IMR-90 (cell line): ENCODE measurements at regions not wholly inside any gene's neighbourhood (a gene's known extent, or its start where the extent isn't known, plus 50 kb on each side); places are given as distances from the start of the nearest gene placed in this dataset.

Source experiments
- ATAC-seq: fragments of 200-7000 bp; cut with Tn5 transposase; 2 replicates; pipeline ENCODE4 v1.9.1; 2020; ENCODE audit warnings: low read depth, mild to moderate bottlenecking, moderate library complexity
- BruUV-seq: library from RNA; stranded (reverse); fragments of 400-500 nt; replicated peaks from 2 replicates; lab custom pipeline; 2021; lab: Mats Ljungman, UMichigan
- CTCF ChIA-PET: fragments of 300-600 bp; formaldehyde crosslinking; extraction: SDS; loops from one replicate; lab custom pipeline; 2021; ENCODE audit warnings: antibody characterized with exemption; lab: Yijun Ruan, JAX
- POLR2A ChIA-PET: fragments of 300-600 bp; sonication (Branson Sonifier 250); formaldehyde crosslinking; loops from one replicate; lab custom pipeline; 2022; ENCODE audit warnings: antibody characterized with exemption; ENCODE audit not compliant: unreplicated experiment; lab: Charles Lee
- DNase-seq: peaks from one replicate; pipeline ENCODE4 v3.0.0; 2013
- H2AFZ ChIP-seq: replicated peaks from 2 replicates; pipeline ENCODE3; 2013; ENCODE audit warnings: low read length, mild to moderate bottlenecking; ENCODE audit not compliant: poor library complexity
- H2AK5ac ChIP-seq: 2 replicates; pipeline ENCODE4 v1.6.1; 2013; ENCODE audit warnings: low read depth, low read length, inconsistent platforms
- H2AK9ac ChIP-seq: replicated peaks from 2 replicates; pipeline ENCODE3; 2013; ENCODE audit warnings: mild to moderate bottlenecking, low read depth, low read length, moderate library complexity; ENCODE audit not compliant: poor library complexity
- H2BK120ac ChIP-seq: 2 replicates; pipeline ENCODE4 v1.6.1; 2013; ENCODE audit warnings: low read depth, low read length, inconsistent platforms
- H2BK15ac ChIP-seq: 3 replicates; pipeline ENCODE4 v1.6.1; 2013; ENCODE audit warnings: low read depth, low read length, inconsistent platforms
- H2BK20ac ChIP-seq: 2 replicates; pipeline ENCODE4 v1.6.1; 2013; ENCODE audit warnings: low read depth, mild to moderate bottlenecking, inconsistent platforms, low read length, moderate library complexity
- H2BK5ac ChIP-seq: 2 replicates; pipeline ENCODE4 v1.6.1; 2013; ENCODE audit warnings: mild to moderate bottlenecking, low read depth, low read length, inconsistent platforms; ENCODE audit not compliant: poor library complexity, severe bottlenecking
- H3K14ac ChIP-seq: replicated peaks from 2 replicates; pipeline ENCODE4 v1.6.1; 2013; ENCODE audit warnings: low read depth, low read length, inconsistent platforms
- H3K18ac ChIP-seq: 2 replicates; pipeline ENCODE4 v1.6.1; 2013; ENCODE audit warnings: low read depth, low read length, control low read depth
- H3K23ac ChIP-seq: 2 replicates; pipeline ENCODE4 v1.6.1; 2013; ENCODE audit warnings: low read depth, low read length, inconsistent platforms
- H3K27ac ChIP-seq: 2 replicates; pipeline ENCODE4 v1.5.1; 2013; ENCODE audit warnings: mild to moderate bottlenecking, control low read depth, low read length; ENCODE audit not compliant: insufficient read depth
- H3K27me3 ChIP-seq: 2 replicates; pipeline ENCODE4 v1.6.1; 2013; ENCODE audit warnings: low read length; ENCODE audit not compliant: control insufficient read depth, insufficient read depth
- H3K36me3 ChIP-seq: 2 replicates; pipeline ENCODE4 v1.6.1; 2013; ENCODE audit warnings: low read length, mixed read lengths; ENCODE audit not compliant: control insufficient read depth, insufficient read depth
- H3K4ac ChIP-seq: 2 replicates; pipeline ENCODE4 v1.6.1; 2013; ENCODE audit warnings: low read depth, low read length, inconsistent platforms
- H3K4me1 ChIP-seq: 2 replicates; pipeline ENCODE4 v1.6.1; 2013; ENCODE audit warnings: low read length, mixed read lengths; ENCODE audit not compliant: control insufficient read depth, insufficient read depth
- H3K4me2 ChIP-seq: 2 replicates; pipeline ENCODE4 v1.6.1; 2013; ENCODE audit warnings: low read depth, mild to moderate bottlenecking, control low read depth, low read length, moderate library complexity
- H3K4me3 ChIP-seq: 2 replicates; pipeline ENCODE4 v1.5.1; 2013; ENCODE audit warnings: low read depth, mild to moderate bottlenecking, control low read depth, low read length, moderate library complexity; ENCODE audit not compliant: insufficient read depth
- H3K56ac ChIP-seq: 2 replicates; pipeline ENCODE4 v1.6.1; 2013; ENCODE audit warnings: low read length, inconsistent platforms; ENCODE audit not compliant: insufficient read depth; ENCODE audit errors: extremely low read depth
- H3K79me1 ChIP-seq, 2 experiments: 2 replicates each; pipeline ENCODE4 v1.6.1; 2013; ENCODE audit warnings: low read length in 2 of 2, inconsistent platforms in 1 of 2, low read depth in 1 of 2
- H3K9ac ChIP-seq: 2 replicates; pipeline ENCODE4 v1.6.1; 2013; ENCODE audit warnings: low read depth, low read length, control low read depth
- H3K9me1 ChIP-seq: 2 replicates; pipeline ENCODE4 v1.6.1; 2013; ENCODE audit warnings: low read length, inconsistent platforms; ENCODE audit not compliant: insufficient read depth
- H3K9me3 ChIP-seq: 2 replicates; pipeline ENCODE4 v1.6.1; 2013; ENCODE audit warnings: low read length; ENCODE audit not compliant: control insufficient read depth, insufficient read depth
- H4K20me1 ChIP-seq: 2 replicates; pipeline ENCODE4 v1.6.1; 2013; ENCODE audit warnings: low read length, inconsistent platforms; ENCODE audit not compliant: insufficient read depth
- H4K5ac ChIP-seq: 2 replicates; pipeline ENCODE4 v1.6.1; 2013; ENCODE audit warnings: mild to moderate bottlenecking, low read depth, low read length, control low read depth
- H4K8ac ChIP-seq, 2 experiments: 2 replicates each; pipeline ENCODE4 v1.6.1; 2013; ENCODE audit warnings: low read depth in 2 of 2, low read length in 2 of 2, control low read depth in 1 of 2, inconsistent platforms in 1 of 2
- H4K91ac ChIP-seq: 2 replicates; pipeline ENCODE4 v1.6.1; 2013; ENCODE audit warnings: low read depth, low read length, inconsistent platforms; ENCODE audit not compliant: insufficient read depth
- CEBPB ChIP-seq: IDR thresholded peaks from 2 replicates; pipeline ENCODE4 v1.6.1; 2012; ENCODE audit warnings: low read depth, low read length, improper control_type of control experiment
- FOS ChIP-seq: fragments of 150-350 bp; IDR thresholded peaks from 2 replicates; pipeline ENCODE4 v1.6.1; 2016; ENCODE audit warnings: low read depth, low read length
- MAFK ChIP-seq: IDR thresholded peaks from 2 replicates; pipeline ENCODE4 v1.6.1; 2012; ENCODE audit warnings: low read depth, low read length, improper control_type of control experiment
- POLR2A ChIP-seq: IDR thresholded peaks from 2 replicates; pipeline ENCODE4 v1.6.1; 2012; ENCODE audit warnings: mild to moderate bottlenecking, low read depth, low read length
- RAD21 ChIP-seq: IDR thresholded peaks from 2 replicates; pipeline ENCODE4 v1.6.1; 2012; ENCODE audit warnings: low read length, improper control_type of control experiment
- RFX5 ChIP-seq: IDR thresholded peaks from 2 replicates; pipeline ENCODE4 v1.8.0; 2012; ENCODE audit warnings: low read depth, mild to moderate bottlenecking, low read length, moderate library complexity
- WGBS, 2 experiments: methylation state at CpG; one replicate each; pipeline versions ENCODE4 v1.1.5 to v1.1.7; 2013; ENCODE audit warnings: missing lambda C conversion rate in 2 of 2; ENCODE audit not compliant: insufficient read length in 1 of 2; ENCODE audit errors: extremely low coverage in 2 of 2; 5-methylcytosine and 5-hydroxymethylcytosine counted together
- dilution Hi-C: fragments of 300-500 bp; cut with HindIII; formaldehyde crosslinking; loops from one replicate; pipeline ENCODE4 v1.14.3; 2018; ENCODE audit warnings: low sequenced_read_pairs; ENCODE audit not compliant: unreplicated experiment
- in situ Hi-C: fragments of 300-500 bp; cut with MboI; formaldehyde crosslinking; loops from 3 replicates; pipeline ENCODE4 v1.14.3; 2019; ENCODE audit warnings: low sequenced_read_pairs, inconsistent platforms, mixed read lengths
- intact Hi-C: fragments of 100-400 bp; cut with micrococcal nuclease; formaldehyde crosslinking; loops from 2 replicates; pipeline ENCODE4 v1.10.0; 2022
- TF ChIP-seq, protein P1 (sequence below): fragments of 150-350 bp; IDR thresholded peaks from 2 replicates; pipeline ENCODE4 v1.6.1; 2017; ENCODE audit warnings: mild to moderate bottlenecking, antibody characterized with exemption, low read length, low read depth

- Histone ChIP-seq H3K4me3 (no peak overlapping the region), H3K9me1 (no peaks in the 10 kb centered on the region), H3K18ac (no peak overlapping the region), H3K4me1 (no peaks in the 10 kb centered on the region), H3K4ac (no peak overlapping the region), H2BK120ac (no peak overlapping the region), H3K27ac (no peak overlapping the region), H4K20me1 (no peaks in the 10 kb centered on the region), H3K9ac (no peak overlapping the region), H2AK9ac (no peak overlapping the region), H4K91ac (no peak overlapping the region), H3K4me2 (no peak overlapping the region), H3K9me3 (no peaks in the 10 kb centered on the region), H4K5ac (no peak overlapping the region), H3K27me3 (peaks cover 1% of the 10 kb centered on the region; the same call in 1 of the 2 replicates), H3K14ac (no peak overlapping the region), H2AFZ (no peak overlapping the region), H4K8ac (no peak overlapping the region), H2BK20ac (no peak overlapping the region), H2BK5ac (no peak overlapping the region), H3K36me3 (no peaks in the 10 kb centered on the region), H3K79me1 (no peaks in the 10 kb centered on the region), H2AK5ac (no peak overlapping the region), H3K56ac (no peak overlapping the region), H2BK15ac (no peak overlapping the region), H3K23ac (no peak overlapping the region)
- in situ Hi-C loops = no loop called here
- BruUV-seq = no TSS peak
- ATAC-seq = no peak
- POLR2A ChIA-PET = no interaction called here
- DNase-seq = no peak
- CTCF ChIA-PET = no interaction called here
- WGBS, 2 experiments = 54% methylated on average over 3 of the region's 3 CpGs; no CpG with 5 or more reads in 1 of the 2 experiments
- intact Hi-C loops = no loop called here
- dilution Hi-C loops = no loop called here
- TF ChIP-seq RFX5 (no peak), CEBPB (no peak), POLR2A (no peak), RAD21 (no peak), FOS (no peak), MAFK (no peak)
- TF ChIP-seq, protein P1, sequence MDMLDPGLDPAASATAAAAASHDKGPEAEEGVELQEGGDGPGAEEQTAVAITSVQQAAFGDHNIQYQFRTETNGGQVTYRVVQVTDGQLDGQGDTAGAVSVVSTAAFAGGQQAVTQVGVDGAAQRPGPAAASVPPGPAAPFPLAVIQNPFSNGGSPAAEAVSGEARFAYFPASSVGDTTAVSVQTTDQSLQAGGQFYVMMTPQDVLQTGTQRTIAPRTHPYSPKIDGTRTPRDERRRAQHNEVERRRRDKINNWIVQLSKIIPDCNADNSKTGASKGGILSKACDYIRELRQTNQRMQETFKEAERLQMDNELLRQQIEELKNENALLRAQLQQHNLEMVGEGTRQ = no peak
These were observed 215.2 kb upstream of the P2RY1 start for GRCh38 chr3:152619691-152620090.
